NCI-H1092 (cell line): ENCODE measurements at regions not wholly inside any gene's neighbourhood (a gene's known extent, or its start where the extent isn't known, plus 50 kb on each side); places are given as distances from the start of the nearest gene placed in this dataset.
"Not testable (repeated sequence)": the region's sequence is repeated elsewhere in the genome, so short reads cannot be mapped to it uniquely, and the experiment has no call there.

Experiments used
- DNase-seq: peaks from one replicate; lab custom pipeline; 2025; lab: John Stamatoyannopoulos, UW

- DNase-seq, result no peak
These were observed 102.5 kb upstream of the SOX2 start for GRCh38 chr3:181609030-181609767.

- DNase-seq, result no peak
These were observed 107.5 kb upstream of the SOX2 start for GRCh38 chr3:181604267-181604666.

- no peak for DNase-seq
These were observed 115.6 kb upstream of the SOX2 start for GRCh38 chr3:181596126-181596525.

- not testable (repeated sequence) for DNase-seq
These were observed 120.8 kb upstream of the SOX2 start for GRCh38 chr3:181590939-181591338.

- DNase-seq, result no peak
These were observed 129.1 kb upstream of the SOX2 start for GRCh38 chr3:181582619-181583018.

- no peak for DNase-seq
These were observed 130.1 kb upstream of the SOX2 start for GRCh38 chr3:181581656-181582055.

DNA sequence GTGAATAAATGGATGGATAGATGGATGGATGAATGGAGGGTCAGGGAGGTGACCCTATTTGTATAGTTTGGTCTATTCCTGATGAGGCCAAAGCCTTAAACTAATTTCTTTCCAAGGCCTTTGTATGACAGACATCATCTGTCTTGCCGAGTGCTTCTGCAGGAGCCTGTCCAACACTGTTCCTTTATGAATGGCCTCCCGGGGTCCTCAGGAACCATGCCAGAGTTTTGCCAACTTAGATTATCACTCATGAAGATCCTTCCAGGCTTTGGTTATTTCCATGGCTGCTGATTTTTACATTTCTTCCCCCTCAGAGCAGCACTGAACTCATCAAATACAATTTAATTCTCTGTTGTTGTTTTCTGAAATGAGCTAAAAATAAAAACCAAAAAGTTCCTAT lies 133.0 kb upstream of the SOX2 start:
- no peak for DNase-seq

DNA sequence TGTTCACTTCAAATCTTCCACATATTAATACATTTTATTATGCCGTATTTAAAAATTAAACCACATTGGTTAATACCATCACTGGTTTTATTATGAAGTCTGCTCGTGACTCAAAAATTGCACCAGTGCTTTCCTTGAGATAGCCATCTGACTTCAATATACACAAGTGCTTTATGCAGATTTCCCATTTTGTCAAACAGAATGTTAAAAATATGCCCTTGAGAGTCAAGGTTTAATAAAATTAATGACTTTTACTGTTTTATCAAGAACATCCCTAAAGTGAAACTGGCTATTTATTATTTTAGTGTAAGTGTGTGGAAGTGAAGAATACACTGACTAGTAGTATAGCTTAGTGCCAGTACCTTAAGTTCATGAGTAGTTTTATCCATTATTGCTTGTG lies 139.3 kb upstream of the SOX2 start:
- DNase-seq, result no peak

DNA sequence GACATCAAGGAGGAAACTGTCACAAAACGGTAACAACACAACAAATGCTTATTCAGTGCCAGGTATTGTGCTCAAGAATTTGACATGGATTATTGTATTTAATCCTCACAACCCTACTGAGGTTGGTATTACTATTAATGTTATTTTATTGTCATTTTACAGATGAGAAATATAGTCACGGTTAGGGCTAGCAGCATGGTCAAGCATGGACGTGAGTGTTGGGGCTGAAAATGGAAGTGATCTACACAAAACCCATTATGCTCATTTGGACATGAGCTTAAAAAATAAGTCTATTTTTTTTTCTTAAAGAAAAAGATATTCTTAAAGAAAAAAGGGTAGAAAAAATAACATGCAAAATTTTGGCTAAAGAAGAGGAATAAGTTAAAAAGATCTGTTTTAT lies 141.3 kb upstream of the SOX2 start:
- DNase-seq, result no peak

GRCh38 chr3:181569356-181569940 lies 142.3 kb upstream of the SOX2 start:
- no peak for DNase-seq

GRCh38 chr3:181568693-181569092 lies 143.0 kb upstream of the SOX2 start:
- DNase-seq, result no peak

DNA sequence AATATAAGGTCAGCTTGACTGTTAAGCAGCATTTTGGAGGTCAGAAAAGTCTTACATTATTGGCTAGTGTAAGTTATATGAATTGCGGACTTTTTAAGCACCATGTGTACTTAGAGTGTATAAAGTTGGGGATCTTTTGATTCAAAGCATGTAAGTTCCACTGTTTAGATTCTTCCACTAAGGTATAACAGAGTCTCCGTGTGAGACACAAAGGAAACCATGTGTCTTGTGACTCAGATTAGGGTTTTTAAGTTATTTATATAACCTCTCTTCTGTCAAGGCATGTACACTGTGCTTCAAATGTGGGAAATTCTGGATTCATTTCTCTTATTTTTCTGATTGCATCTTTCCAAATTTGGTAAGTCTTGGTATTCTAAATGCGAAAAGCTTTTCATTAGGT lies 143.5 kb upstream of the SOX2 start:
- DNase-seq, result no peak

DNA sequence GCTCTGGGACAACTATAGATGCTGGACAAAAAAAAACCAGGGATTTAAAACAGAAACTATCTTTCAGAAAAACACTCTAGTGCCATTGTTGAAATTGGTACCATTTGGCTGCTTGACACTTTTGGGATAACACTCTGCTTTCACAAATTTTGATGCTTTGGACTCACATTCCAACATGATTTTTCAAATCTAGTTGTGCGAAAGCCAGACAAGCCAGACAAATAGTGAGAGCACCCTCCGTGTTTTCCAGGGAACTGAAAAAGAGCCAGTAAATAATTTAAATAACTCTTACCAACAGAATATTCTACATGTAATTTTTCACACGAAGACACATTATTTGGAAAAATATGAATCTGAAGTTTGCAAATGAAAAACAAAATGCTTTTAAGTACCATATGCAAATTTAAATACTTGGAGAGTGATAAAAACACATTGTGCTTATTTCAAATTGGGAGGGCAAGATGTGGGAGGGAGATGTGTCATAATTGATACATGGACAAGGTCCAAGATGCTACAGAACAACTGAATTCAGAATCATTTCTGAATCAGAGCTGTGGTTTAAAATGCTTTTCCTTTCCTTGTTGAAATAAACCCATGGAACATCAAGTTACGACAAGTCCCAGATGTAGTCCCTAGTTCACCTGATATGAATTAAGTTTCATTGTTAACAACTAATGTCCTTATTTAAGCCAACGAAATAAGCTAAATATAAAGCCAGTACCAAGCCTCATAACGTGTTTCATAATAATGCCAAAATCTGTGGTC lies 144.2 kb upstream of the SOX2 start:
- DNase-seq, result no peak

- DNase-seq, result no peak
These were observed 146.3 kb upstream of the SOX2 start for GRCh38 chr3:181565416-181565815.

DNA sequence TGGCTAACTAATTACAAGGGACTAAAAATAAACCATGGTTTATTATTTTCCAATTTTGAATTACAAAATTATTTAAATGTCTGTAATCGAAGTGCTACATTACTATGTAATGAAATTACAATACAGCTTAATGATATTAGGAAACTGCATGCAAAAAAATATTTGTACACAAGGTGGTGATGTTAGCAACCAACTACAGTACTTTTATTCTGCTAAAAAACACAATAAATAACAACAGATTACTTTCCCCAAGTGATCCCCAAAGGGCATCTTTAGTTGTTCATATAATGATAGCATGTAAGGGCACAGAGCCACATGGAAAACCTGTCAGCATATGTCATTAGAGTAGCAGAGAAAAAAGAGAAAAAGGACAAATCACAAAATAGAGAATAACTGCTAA lies 147.5 kb upstream of the SOX2 start:
- DNase-seq, result no peak

DNA sequence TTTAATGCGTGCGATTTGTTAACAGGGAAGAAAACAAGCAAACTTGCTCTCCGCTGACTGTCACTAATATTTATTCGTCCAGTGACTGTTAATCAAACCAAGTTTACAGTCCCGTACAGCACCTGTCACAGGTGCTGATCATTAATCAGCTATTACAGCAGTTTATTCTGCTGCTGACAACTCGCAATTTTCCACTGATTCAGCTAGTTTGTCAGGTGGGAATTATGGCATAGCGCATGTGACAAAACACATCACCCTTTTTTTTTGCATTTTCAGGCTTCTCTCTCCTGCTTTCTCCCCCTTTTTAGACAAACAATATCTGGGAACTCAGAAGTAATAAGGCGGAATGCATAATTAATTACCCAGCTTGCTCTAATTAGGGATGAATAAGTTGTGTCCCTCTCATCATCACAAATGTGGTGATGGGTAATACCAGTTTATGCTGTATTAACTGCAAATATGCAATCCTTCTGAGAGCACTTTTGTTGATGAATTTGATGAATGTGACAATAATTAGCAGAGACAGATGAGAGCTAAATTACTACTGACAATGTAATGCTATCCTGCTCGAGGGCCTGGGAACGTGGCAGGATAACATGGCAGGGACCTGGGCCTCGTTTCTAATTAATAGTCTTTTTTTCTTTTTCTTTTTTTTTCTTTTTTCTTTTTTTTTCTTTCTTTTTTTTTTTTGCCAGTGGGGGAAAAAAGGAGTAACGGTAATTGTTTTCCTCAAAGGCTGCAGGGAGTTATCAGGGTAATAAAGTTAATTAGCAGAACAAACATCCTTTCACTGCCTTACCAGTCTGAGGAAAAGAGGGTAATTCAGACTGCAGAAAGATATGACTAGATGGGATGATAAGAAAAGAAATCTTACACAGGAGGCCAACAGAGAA lies 150.3 kb upstream of the SOX2 start:
- no peak for DNase-seq

DNA sequence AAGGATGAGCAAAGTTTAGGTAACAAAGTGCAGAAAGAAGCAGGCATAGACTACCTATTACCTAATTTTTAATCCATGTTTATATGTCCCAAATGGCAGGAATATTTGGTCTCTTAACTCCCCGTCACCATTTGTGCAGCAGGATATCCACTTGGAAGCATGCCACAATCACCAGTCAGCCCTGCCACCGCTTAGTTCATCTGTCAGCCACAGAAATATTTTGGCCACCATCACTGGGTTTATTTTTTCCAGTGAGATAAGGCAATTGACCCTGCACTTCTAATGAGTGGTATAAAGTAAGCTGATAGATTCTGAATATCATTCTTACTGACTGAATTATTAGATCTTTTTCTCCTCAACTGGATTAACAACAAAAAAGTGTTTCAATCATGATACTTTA lies 152.9 kb upstream of the SOX2 start:
- DNase-seq, result no peak

GRCh38 chr3:181555681-181556080 lies 156.0 kb upstream of the SOX2 start:
- DNase-seq, result no peak

GRCh38 chr3:181554233-181554765 lies 157.4 kb upstream of the SOX2 start:
- no peak for DNase-seq

GRCh38 chr3:181549266-181549665 lies 162.5 kb upstream of the SOX2 start:
- DNase-seq, result no peak

GRCh38 chr3:181541414-181541813 lies 170.3 kb upstream of the SOX2 start:
- no peak for DNase-seq

- DNase-seq, result no peak
These were observed 176.9 kb upstream of the SOX2 start for GRCh38 chr3:181534781-181535221.
